ENCODE measurements at regions not wholly inside any gene's neighbourhood (a gene's known extent, or its start where the extent isn't known, plus 50 kb on each side); places are given as distances from the start of the nearest gene placed in this dataset.

- no peak for TF ChIP-seq CTCF (IDR thresholded peaks at IDR 0.05)
- no peak for TF ChIP-seq EZH2phosphoT487 (IDR thresholded peaks at IDR 0.05)
- no peak for TF ChIP-seq EZH2 (IDR thresholded peaks at IDR 0.05)
Measured at GRCh38 chr2:239853121-239853520, 172.0 kb downstream of the NDUFA10 start.

All from neural progenitor cell (in vitro differentiated cells).